ENCODE measurements at regions not wholly inside any gene's neighbourhood (a gene's known extent, or its start where the extent isn't known, plus 50 kb on each side); places are given as distances from the start of the nearest gene placed in this dataset.

DNA sequence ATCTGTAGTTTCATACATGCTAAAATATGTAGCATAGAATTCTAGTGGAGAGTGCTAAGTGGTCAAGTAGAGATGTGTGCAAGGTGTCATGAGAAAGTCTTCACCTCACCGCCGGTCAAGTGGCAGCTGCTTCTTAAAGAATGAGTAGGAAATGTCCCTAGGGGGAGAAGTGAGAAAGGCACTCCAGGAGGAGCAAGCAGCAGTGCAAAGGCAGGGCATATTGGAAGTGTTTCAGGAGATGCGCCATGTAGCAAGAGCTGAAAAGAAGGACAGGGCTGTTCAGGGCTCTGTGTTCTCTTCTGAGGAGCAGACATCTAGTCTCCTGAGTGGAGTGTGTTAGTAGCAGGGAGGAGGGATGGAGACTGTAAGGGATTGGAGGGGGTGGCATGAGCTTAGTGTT, 312.4 kb upstream of the SEMA6D start:
- Histone ChIP-seq H3K9me3 (no peaks in the 10 kb centered on the region), H3K36me3 (no peaks in the 10 kb centered on the region), H3K4me1 (ENCODE audit: control insufficient read depth in 1 of 2, insufficient read depth in 1 of 2, low read depth in 1 of 2, low read length in 1 of 2) (peaks cover 0 to 15% of the 10 kb centered on the region in 2 experiments), H3K27ac (no peak overlapping the region), H3K4me3 (ENCODE audit: low read depth in 1 of 2, low read length in 1 of 2) (no peak overlapping the region), H3K27me3 (peaks cover 8% of the 10 kb centered on the region)
- no peak for TF ChIP-seq CTCF (IDR thresholded peaks at IDR 0.05)

- H3K27me3 ChIP-seq, result peaks cover 8% of the 10 kb centered on the region
- no peak overlapping the region for H3K4me3 ChIP-seq (ENCODE audit: low read depth in 1 of 2, low read length in 1 of 2)
- no peaks in the 10 kb centered on the region for H3K9me3 ChIP-seq
- H3K27ac ChIP-seq, result no peak overlapping the region
- no peak for TF ChIP-seq CTCF (IDR thresholded peaks at IDR 0.05)
- no peaks in the 10 kb centered on the region for H3K36me3 ChIP-seq
- H3K4me1 ChIP-seq (ENCODE audit: control insufficient read depth in 1 of 2, insufficient read depth in 1 of 2, low read depth in 1 of 2, low read length in 1 of 2), result peaks cover 0 to 15% of the 10 kb centered on the region in 2 experiments
Observed at GRCh38 chr15:47405365-47406162, 311.7 kb upstream of the SEMA6D start.

DNA sequence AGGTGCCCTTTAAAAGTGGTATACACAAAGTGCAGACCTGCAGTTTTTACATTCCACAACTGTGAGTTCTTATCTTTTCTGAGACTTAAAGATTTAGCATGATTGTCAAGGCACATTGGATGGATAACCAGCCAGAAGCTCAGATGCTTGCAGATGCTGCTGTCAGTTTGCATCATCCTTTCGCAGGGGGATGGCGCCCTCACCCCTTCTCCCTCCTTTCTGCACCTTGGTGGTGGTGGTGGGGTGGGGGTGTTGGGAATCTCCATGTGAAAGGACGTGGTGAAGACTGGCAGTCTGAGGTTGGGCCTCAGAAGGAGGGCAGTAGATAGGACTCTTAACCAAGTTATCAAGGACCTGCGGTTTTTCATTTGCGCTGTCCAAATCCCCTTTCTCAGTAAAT, 309.6 kb upstream of the SEMA6D start:
- Histone ChIP-seq H3K27ac (no peak overlapping the region), H3K36me3 (no peaks in the 10 kb centered on the region), H3K4me1 (ENCODE audit: control insufficient read depth in 1 of 2, insufficient read depth in 1 of 2, low read depth in 1 of 2, low read length in 1 of 2) (peaks cover 0 to 9% of the 10 kb centered on the region in 2 experiments), H3K4me3 (ENCODE audit: low read depth in 1 of 2, low read length in 1 of 2) (no peak overlapping the region), H3K9me3 (no peaks in the 10 kb centered on the region), H3K27me3 (peaks cover 8% of the 10 kb centered on the region)
- TF ChIP-seq CTCF (IDR thresholded peaks at IDR 0.05), result no peak

DNA sequence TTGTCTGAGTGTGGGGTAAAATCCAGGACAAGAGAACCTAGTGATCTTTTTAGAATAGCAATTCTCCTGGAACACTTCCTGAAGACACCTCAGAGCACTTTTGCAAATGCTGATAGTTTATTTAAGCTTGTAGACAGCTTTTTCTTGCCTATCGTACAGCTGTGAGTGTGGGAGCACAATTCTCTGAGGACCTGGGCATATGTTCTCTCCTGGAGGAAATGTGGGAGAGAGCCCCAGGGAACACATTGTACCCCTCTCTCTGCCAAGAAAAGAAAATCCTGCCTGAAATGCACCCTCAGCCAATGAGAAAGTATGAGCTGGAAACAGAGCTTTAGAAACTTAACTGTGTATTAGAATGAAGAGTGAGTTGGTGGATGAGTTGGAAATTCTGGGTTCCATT, 308.3 kb upstream of the SEMA6D start:
- no peak overlapping the region for H3K4me3 ChIP-seq (ENCODE audit: low read depth in 1 of 2, low read length in 1 of 2)
- TF ChIP-seq CTCF (IDR thresholded peaks at IDR 0.05), result no peak
- no peaks in the 10 kb centered on the region for H3K36me3 ChIP-seq
- H3K9me3 ChIP-seq, result no peaks in the 10 kb centered on the region
- H3K27ac ChIP-seq, result no peak overlapping the region
- H3K4me1 ChIP-seq (ENCODE audit: control insufficient read depth in 1 of 2, insufficient read depth in 1 of 2, low read depth in 1 of 2, low read length in 1 of 2), result no peaks in the 10 kb centered on the region
- peaks cover 8% of the 10 kb centered on the region for H3K27me3 ChIP-seq

GRCh38 chr15:47409600-47409999, 307.7 kb upstream of the SEMA6D start:
- Histone ChIP-seq H3K4me1 (ENCODE audit: control insufficient read depth in 1 of 2, insufficient read depth in 1 of 2, low read depth in 1 of 2, low read length in 1 of 2) (no peaks in the 10 kb centered on the region), H3K27ac (no peak overlapping the region), H3K4me3 (ENCODE audit: low read depth in 1 of 2, low read length in 1 of 2) (no peak overlapping the region), H3K27me3 (peaks cover 8% of the 10 kb centered on the region), H3K36me3 (no peaks in the 10 kb centered on the region), H3K9me3 (no peaks in the 10 kb centered on the region)
- no peak for TF ChIP-seq CTCF (IDR thresholded peaks at IDR 0.05)

Data from neutrophil (primary cell).